RPMI7951 (cell line): ENCODE measurements at regions not wholly inside any gene's neighbourhood (a gene's known extent, or its start where the extent isn't known, plus 50 kb on each side); places are given as distances from the start of the nearest gene placed in this dataset.
A peak's percentile ranks its signal among the peaks of the same experiment; 100 is the strongest.

Source experiments
- DNase-seq: peaks from one replicate; pipeline ENCODE4 v3.0.0-alpha.2; 2012; ENCODE audit warnings: low read depth

DNA sequence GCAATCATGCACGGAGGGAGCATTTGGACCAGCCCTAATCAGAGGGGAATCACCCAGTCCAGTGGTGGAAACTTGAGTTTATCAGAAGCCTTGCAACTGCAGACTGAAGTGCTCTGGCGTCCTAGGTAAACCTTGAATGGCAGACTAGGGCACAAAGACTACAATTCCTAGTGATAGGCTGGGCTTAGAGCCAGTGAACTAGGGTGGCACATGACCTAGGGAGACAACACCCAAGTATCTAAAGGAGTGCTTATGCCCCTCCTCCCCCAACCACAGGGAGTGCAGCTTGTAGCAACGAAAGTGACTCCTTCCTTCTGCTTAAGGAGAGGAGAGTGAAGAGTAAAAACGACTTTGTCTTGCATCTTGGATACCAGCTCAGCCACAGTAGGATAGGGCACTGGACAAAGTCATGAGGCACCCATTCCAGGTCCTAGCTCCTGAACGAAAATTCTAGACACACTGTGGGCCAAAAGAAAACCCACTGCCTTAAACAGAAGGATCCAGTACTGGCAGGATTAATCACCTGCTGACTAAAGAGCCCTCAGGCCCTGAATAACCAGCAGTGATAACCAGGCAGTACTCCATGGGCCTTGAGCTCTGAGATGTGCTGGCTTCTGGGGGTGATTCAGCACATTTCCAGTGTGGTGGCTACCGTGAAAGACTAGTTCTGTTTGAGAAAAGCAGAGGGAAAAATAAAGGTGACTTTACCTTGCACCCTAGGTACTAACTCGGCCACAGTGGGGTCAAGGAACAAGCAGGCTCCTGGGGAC is 58.7 kb upstream of the STARD8 start:
- peak; percentile 85 for DNase-seq

DNA sequence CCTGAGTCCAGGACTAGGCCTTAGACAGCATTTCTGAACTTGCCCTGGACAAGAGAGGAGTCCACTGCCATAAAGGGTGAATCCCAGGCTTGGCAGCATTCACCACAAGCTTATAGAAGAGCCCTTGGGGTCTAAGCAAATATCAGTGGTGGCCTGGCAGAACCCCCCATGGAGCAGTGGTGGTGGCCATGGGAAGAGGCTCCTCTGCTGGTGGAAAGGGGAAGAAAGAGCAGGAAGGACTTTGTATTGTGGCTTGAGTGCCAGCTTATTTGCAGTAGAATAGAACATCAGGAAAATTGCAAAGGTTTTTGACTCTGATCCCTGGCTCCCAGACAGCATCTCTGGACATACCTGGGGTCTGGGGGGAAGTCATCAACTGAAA is 58.1 kb upstream of the STARD8 start:
- DNase-seq: peak; percentile 42

DNA sequence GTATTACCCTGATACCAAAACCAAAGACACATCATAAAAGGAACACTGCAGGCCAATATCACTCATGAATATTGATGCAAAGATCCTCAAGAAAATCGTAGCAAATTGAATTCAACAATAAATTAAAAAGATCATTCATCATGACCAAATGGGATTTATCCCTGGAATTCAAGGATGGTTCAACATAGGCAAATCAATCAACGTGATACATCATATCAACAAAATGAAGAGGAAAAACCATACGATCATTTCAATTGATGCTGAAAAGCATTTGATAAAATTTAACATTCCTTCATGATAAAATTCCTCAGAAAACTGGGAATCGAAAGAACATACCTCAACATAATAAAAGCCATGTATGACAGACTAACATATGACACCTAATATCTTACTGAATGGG is 52.7 kb upstream of the STARD8 start:
- DNase-seq: no peak

DNA sequence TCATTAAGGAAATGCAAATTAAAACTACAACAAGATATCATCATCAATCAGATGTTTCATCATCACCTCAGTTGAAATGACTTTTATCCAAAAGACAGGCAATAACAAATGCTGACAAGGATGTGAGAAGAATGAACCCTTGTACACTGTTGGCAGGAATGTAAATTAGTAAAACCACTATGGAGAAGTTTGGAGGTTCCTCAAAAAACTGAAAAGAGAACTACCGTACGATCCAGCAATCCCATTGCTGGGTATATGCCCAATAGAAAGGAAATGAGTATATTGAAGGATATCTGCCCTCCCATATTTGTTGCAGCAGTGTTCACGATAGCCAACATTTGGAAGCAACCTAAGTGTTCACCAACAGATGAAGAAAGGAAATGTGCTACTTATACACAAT is 50.6 kb upstream of the STARD8 start:
- DNase-seq: no peak
